HepG2 (cell line): ENCODE measurements at regions not wholly inside any gene's neighbourhood (a gene's known extent, or its start where the extent isn't known, plus 50 kb on each side); places are given as distances from the start of the nearest gene placed in this dataset.

Experiments
- ATAC-seq: fragments of 200-7000 bp; cut with Tn5 transposase; 3 replicates; pipeline ENCODE4 v1.9.1; 2020; ENCODE audit warnings: mild to moderate bottlenecking, moderate library complexity
- BruUV-seq: library from RNA; stranded (reverse); fragments of 400-500 nt; replicated peaks from 2 replicates; lab custom pipeline; 2021; lab: Mats Ljungman, UMichigan
- CTCF ChIA-PET: fragments of 300-600 bp; formaldehyde crosslinking; extraction: SDS; loops from one replicate; lab custom pipeline; 2021; ENCODE audit warnings: low total read pairs, inconsistent platforms, low intra/inter-chr PET ratio; lab: Yijun Ruan, JAX
- POLR2A ChIA-PET: fragments of 350-600 bp; sonication (Branson Sonifier 250); formaldehyde crosslinking; loops from one replicate; lab custom pipeline; 2020; ENCODE audit warnings: antibody characterized with exemption, inconsistent platforms; lab: Yijun Ruan, JAX
- DNase-seq: peaks from one replicate; pipeline ENCODE4 v3.0.0-alpha.2; 2015; ENCODE audit warnings: low spot score
- FAIRE-seq: peaks from 3 replicates; lab custom pipeline; 2011; peaks lifted over from hg19 to GRCh38; lab: Jason Lieb, UNC
- H2AFZ ChIP-seq: one replicate; pipeline ENCODE4 v1.6.1; 2011; ENCODE audit warnings: low read length, inconsistent platforms
- H3K27ac ChIP-seq: fragments of 300-600 bp; 3 replicates; pipeline ENCODE4 v1.8.0; 2011; ENCODE audit warnings: mixed run types, mild to moderate bottlenecking, mixed read lengths, low read length, inconsistent platforms; ENCODE audit not compliant: insufficient read depth; ENCODE audit errors: extremely low read length
- H3K27me3 ChIP-seq, 2 experiments: fragments of 200-600 bp in 1 of 2; 2 replicates in 1 of 2; 3 replicates in 1 of 2; pipeline versions ENCODE4 v1.6.0 to v1.8.0; 2011; ENCODE audit warnings: low read length in 2 of 2, mild to moderate bottlenecking in 2 of 2, moderate library complexity in 2 of 2, inconsistent platforms in 1 of 2; ENCODE audit not compliant: insufficient read depth in 2 of 2, control insufficient read depth in 1 of 2
- H3K36me3 ChIP-seq, 2 experiments: fragments of 200-600 bp in 1 of 2; replicated peaks in 1 of 2; 2 replicates in 1 of 2; 3 replicates in 1 of 2; pipeline versions ENCODE4 v1.5.1 to v1.8.0; 2011; ENCODE audit warnings: low read length in 2 of 2, inconsistent platforms in 1 of 2; ENCODE audit not compliant: insufficient read depth in 2 of 2, control insufficient read depth in 1 of 2
- H3K4me1 ChIP-seq: 2 replicates; pipeline ENCODE4 v1.5.1; 2012; ENCODE audit warnings: low read length, inconsistent platforms; ENCODE audit not compliant: insufficient read depth
- H3K4me2 ChIP-seq: 2 replicates; pipeline ENCODE4 v1.6.0; 2011; ENCODE audit warnings: low read depth, low read length, inconsistent platforms
- H3K4me3 ChIP-seq, 3 experiments: fragments of 200-600 bp in 1 of 3; sonication (generic), shearing (Covaris generic) in 1 of 3; replicated peaks in 1 of 3; 2 replicates each; pipeline ENCODE4 v1.5.1; 2011 to 2016; ENCODE audit warnings: low read length in 3 of 3, inconsistent platforms in 2 of 3, low read depth in 2 of 3, mild to moderate bottlenecking in 2 of 3, control low read depth in 1 of 3, mixed read lengths in 1 of 3; ENCODE audit not compliant: insufficient read depth in 1 of 3
- H3K79me2 ChIP-seq: one replicate; pipeline ENCODE4 v1.6.1; 2011; ENCODE audit warnings: low read length, inconsistent platforms; ENCODE audit not compliant: insufficient read depth
- H3K9ac ChIP-seq: 2 replicates; pipeline ENCODE4 v1.6.0; 2011; ENCODE audit warnings: mild to moderate bottlenecking, low read depth, low read length, inconsistent platforms; ENCODE audit not compliant: insufficient read depth
- H3K9me3 ChIP-seq: 2 replicates; pipeline ENCODE4 v1.5.1; 2012; ENCODE audit warnings: mild to moderate bottlenecking, low read length
- H4K20me1 ChIP-seq: 2 replicates; pipeline ENCODE4 v1.6.0; 2011; ENCODE audit warnings: inconsistent platforms, mild to moderate bottlenecking, low read length, moderate library complexity; ENCODE audit not compliant: insufficient read depth
- E2F2 ChIP-seq: sonication (generic); formaldehyde crosslinking; IDR thresholded peaks from 2 replicates; pipeline ENCODE4 v1.4.0; 2020; ENCODE audit warnings: missing genetic modification reagents, borderline replicate concordance
- FOXP1 ChIP-seq, 2 experiments: fragments of 450-650 bp in 1 of 2; IDR thresholded peaks; 2 replicates each; pipeline ENCODE4 v1.6.1; 2017 to 2018; ENCODE audit warnings: antibody characterized with exemption in 1 of 2
- HMG20B ChIP-seq: conservative IDR thresholded peaks from 2 replicates; pipeline ENCODE4 v1.6.1; 2016; ENCODE audit warnings: missing genetic modification reagents, missing compliant biosample characterization
- KDM1A ChIP-seq: IDR thresholded peaks from 2 replicates; pipeline ENCODE4 v1.6.1; 2016; ENCODE audit warnings: missing compliant biosample characterization
- MTERF4 ChIP-seq: sonication (generic); formaldehyde crosslinking; IDR thresholded peaks from 2 replicates; pipeline ENCODE4 v1.8.0; 2023; ENCODE audit warnings: mild to moderate bottlenecking, missing genetic modification reagents
- RORA ChIP-seq: sonication (generic); formaldehyde crosslinking; IDR thresholded peaks from 2 replicates; pipeline ENCODE4 v1.5.0; 2020; ENCODE audit warnings: mild to moderate bottlenecking, missing genetic modification reagents, moderate library complexity
- SP5 ChIP-seq: IDR thresholded peaks from 2 replicates; pipeline ENCODE4 v1.6.1; 2016; ENCODE audit warnings: low read depth, borderline replicate concordance
- STAG1 ChIP-seq: sonication (generic); formaldehyde crosslinking; IDR thresholded peaks from 2 replicates; pipeline ENCODE4 v1.4.0; 2020; ENCODE audit warnings: missing genetic modification reagents
- ZNF24 ChIP-seq: fragments of 450-650 bp; IDR thresholded peaks from 2 replicates; pipeline ENCODE4 v1.6.1; 2017; ENCODE audit warnings: antibody characterized with exemption, mild to moderate bottlenecking
- ZNF335 ChIP-seq: sonication (generic); formaldehyde crosslinking; IDR thresholded peaks from 2 replicates; pipeline ENCODE4 v1.4.0; 2020; ENCODE audit warnings: missing genetic modification reagents
- ZNF670 ChIP-seq: sonication (generic); formaldehyde crosslinking; IDR thresholded peaks from 2 replicates; pipeline ENCODE4 v1.8.0; 2022; ENCODE audit warnings: mild to moderate bottlenecking, missing genetic modification reagents, borderline replicate concordance
- ZNF782 ChIP-seq: sonication (generic); formaldehyde crosslinking; IDR thresholded peaks from 2 replicates; pipeline ENCODE4 v1.4.0; 2020; ENCODE audit warnings: missing genetic modification reagents, mild to moderate bottlenecking, borderline replicate concordance
- WGBS: methylation state at CpG from one replicate; pipeline ENCODE4 v1.1.6; 2017; ENCODE audit warnings: low lambda C conversion rate; 5-methylcytosine and 5-hydroxymethylcytosine counted together
- in situ Hi-C: cut with HindIII; loops from 2 replicates; pipeline ENCODE4 v1.10.0; 2017; ENCODE audit warnings: low pct_unique_long_range_greater_than_20kb; ENCODE audit not compliant: extremely low pct_ligation_motif_present
- intact Hi-C: fragments of 100-400 bp; cut with micrococcal nuclease; formaldehyde crosslinking; loops from one replicate; pipeline ENCODE4 v1.10.0; 2022; ENCODE audit not compliant: unreplicated experiment
- TF ChIP-seq, protein P1 (sequence below): sonication (generic); formaldehyde crosslinking; IDR thresholded peaks from 2 replicates; pipeline ENCODE4 v1.8.0; 2022; ENCODE audit warnings: missing genetic modification reagents, mild to moderate bottlenecking, moderate library complexity, borderline replicate concordance
- TF ChIP-seq, protein P2 (sequence below): fragments of 450-650 bp; IDR thresholded peaks from 2 replicates; pipeline ENCODE4 v1.6.1; 2017; ENCODE audit warnings: mild to moderate bottlenecking

DNA sequence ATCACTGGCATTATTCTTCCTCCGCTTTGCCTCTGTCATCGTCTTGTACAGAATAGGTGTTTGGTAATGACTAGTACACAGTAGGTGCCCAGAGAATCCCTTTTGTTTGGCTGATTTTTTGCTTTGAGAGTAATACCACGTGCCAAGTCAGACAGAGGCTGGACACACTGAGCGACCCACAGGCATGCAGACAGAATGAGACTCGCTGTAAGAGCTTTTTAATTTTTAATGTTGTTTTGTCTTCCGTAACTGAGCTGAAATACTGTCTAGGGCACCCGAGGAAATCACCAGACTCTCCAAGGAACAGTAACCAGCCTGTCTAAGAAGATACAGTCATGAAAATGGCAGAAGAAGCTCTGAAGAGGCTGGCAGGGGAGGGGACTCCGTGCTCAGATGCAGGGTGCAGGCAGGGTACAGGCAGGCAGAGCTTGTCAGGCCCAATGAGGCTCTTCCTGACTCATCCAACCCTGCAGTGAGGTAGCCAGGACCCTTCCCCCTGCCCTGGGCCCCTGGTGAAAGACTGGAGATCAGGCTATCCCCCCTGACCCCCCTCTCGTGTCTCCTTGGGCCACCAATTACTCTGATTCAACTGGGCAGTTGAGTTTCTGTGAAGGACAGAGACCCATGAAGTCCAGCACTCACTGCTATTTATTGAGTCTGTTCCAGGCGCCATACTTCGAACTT lies 60.1 kb upstream of the ECE1 start:
- POLR2A ChIA-PET = no interaction called here
- 58% methylated on average over 10 of the region's 11 CpGs for WGBS

More for the DNA sequence above, 60.1 kb upstream of the ECE1 start:
- no peak for TF ChIP-seq STAG1
- TF ChIP-seq ZNF670 (CRISPR knock-in tag) = no peak
- TF ChIP-seq, protein P1, sequence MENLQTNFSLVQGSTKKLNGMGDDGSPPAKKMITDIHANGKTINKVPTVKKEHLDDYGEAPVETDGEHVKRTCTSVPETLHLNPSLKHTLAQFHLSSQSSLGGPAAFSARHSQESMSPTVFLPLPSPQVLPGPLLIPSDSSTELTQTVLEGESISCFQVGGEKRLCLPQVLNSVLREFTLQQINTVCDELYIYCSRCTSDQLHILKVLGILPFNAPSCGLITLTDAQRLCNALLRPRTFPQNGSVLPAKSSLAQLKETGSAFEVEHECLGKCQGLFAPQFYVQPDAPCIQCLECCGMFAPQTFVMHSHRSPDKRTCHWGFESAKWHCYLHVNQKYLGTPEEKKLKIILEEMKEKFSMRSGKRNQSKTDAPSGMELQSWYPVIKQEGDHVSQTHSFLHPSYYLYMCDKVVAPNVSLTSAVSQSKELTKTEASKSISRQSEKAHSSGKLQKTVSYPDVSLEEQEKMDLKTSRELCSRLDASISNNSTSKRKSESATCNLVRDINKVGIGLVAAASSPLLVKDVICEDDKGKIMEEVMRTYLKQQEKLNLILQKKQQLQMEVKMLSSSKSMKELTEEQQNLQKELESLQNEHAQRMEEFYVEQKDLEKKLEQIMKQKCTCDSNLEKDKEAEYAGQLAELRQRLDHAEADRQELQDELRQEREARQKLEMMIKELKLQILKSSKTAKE (CRISPR knock-in tag) = no peak
- no peak for TF ChIP-seq ZNF335 (CRISPR knock-in tag)
- TF ChIP-seq, protein P2, sequence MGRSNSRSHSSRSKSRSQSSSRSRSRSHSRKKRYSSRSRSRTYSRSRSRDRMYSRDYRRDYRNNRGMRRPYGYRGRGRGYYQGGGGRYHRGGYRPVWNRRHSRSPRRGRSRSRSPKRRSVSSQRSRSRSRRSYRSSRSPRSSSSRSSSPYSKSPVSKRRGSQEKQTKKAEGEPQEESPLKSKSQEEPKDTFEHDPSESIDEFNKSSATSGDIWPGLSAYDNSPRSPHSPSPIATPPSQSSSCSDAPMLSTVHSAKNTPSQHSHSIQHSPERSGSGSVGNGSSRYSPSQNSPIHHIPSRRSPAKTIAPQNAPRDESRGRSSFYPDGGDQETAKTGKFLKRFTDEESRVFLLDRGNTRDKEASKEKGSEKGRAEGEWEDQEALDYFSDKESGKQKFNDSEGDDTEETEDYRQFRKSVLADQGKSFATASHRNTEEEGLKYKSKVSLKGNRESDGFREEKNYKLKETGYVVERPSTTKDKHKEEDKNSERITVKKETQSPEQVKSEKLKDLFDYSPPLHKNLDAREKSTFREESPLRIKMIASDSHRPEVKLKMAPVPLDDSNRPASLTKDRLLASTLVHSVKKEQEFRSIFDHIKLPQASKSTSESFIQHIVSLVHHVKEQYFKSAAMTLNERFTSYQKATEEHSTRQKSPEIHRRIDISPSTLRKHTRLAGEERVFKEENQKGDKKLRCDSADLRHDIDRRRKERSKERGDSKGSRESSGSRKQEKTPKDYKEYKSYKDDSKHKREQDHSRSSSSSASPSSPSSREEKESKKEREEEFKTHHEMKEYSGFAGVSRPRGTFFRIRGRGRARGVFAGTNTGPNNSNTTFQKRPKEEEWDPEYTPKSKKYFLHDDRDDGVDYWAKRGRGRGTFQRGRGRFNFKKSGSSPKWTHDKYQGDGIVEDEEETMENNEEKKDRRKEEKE = no peak
- TF ChIP-seq KDM1A (CRISPR knock-in tag) = no peak
- TF ChIP-seq RORA (CRISPR knock-in tag) = no peak
- TF ChIP-seq ZNF24 = no peak
- TF ChIP-seq MTERF4 = no peak
- TF ChIP-seq E2F2 (CRISPR knock-in tag) = no peak
- TF ChIP-seq SP5 = no peak
- no peak for TF ChIP-seq HMG20B
- TF ChIP-seq FOXP1 (IDR thresholded peaks at IDR 0.05) = no peak
- TF ChIP-seq FOXP1 (CRISPR knock-in tag; IDR thresholded peaks at IDR 0.05) = no peak
- no peak for TF ChIP-seq ZNF782 (CRISPR knock-in tag)
- CTCF ChIA-PET = no interaction called here
- no peak overlapping the region for H3K4me3 ChIP-seq
- no peaks in the 10 kb centered on the region for H4K20me1 ChIP-seq
- no peak for ATAC-seq
- H3K27ac ChIP-seq = no peak overlapping the region
- H3K4me1 ChIP-seq = peaks cover 31% of the 10 kb centered on the region
- no peak overlapping the region for H3K9ac ChIP-seq
- in situ Hi-C loops (no loop called here), intact Hi-C loops (no loop called here)
- no TSS peak for BruUV-seq
- FAIRE-seq = no peak
- peaks cover 0 to 4% of the 10 kb centered on the region in 2 experiments; a peak in 3 of 5 replicates for H3K27me3 ChIP-seq
- no peaks in the 10 kb centered on the region for H3K9me3 ChIP-seq
- no peak for DNase-seq
- no peaks in the 10 kb centered on the region for H3K79me2 ChIP-seq
- H2AFZ ChIP-seq = no peak overlapping the region
- H3K4me2 ChIP-seq = no peak overlapping the region
- no peaks in the 10 kb centered on the region for H3K36me3 ChIP-seq
